CD4-positive, alpha-beta T cell (primary cell): ENCODE measurements at regions not wholly inside any gene's neighbourhood (a gene's known extent, or its start where the extent isn't known, plus 50 kb on each side); places are given as distances from the start of the nearest gene placed in this dataset.

Source experiments
- ATAC-seq: fragments of 200-7000 bp; cut with Tn5 transposase; one replicate; pipeline ENCODE4 v1.10.0; 2022; ENCODE audit warnings: mild to moderate bottlenecking; ENCODE audit not compliant: poor library complexity
- CTCF ChIA-PET: fragments of 350-600 bp; sonication (Branson Sonifier 250); formaldehyde crosslinking; loops from one replicate; lab custom pipeline; 2021; ENCODE audit warnings: antibody characterized with exemption, inconsistent platforms; lab: Charles Lee
- POLR2A ChIA-PET: fragments of 350-600 bp; sonication (Branson Sonifier 250); formaldehyde crosslinking; loops from one replicate; lab custom pipeline; 2021; ENCODE audit warnings: antibody characterized with exemption, inconsistent platforms; lab: Charles Lee
- DNase-seq, 14 experiments: peaks; one replicate each; pipeline ENCODE4 v3.0.0-alpha.2; 2013 to 2020; ENCODE audit warnings: mixed read lengths in 2 of 14
- H3K27ac ChIP-seq, 2 donors: one replicate each; pipeline versions ENCODE4 v1.5.1 to v1.7.0; 2013; ENCODE audit warnings: low read length in 2 of 2, low read depth in 1 of 2, mild to moderate bottlenecking in 1 of 2
- H3K27me3 ChIP-seq, 2 experiments: 1 replicate in 1 of 2; 2 replicates in 1 of 2; pipeline versions ENCODE4 v1.6.1 to v1.7.0; 2013; ENCODE audit warnings: low read length in 2 of 2, control low read depth in 1 of 2, mild to moderate bottlenecking in 1 of 2, moderate library complexity in 1 of 2; ENCODE audit not compliant: insufficient read depth in 2 of 2, control insufficient read depth in 1 of 2
- H3K36me3 ChIP-seq: one replicate; pipeline ENCODE4 v1.6.1; 2013; ENCODE audit warnings: low read length, control low read depth; ENCODE audit not compliant: insufficient read depth
- H3K4me1 ChIP-seq: one replicate; pipeline ENCODE4 v1.6.1; 2013; ENCODE audit warnings: low read length, control low read depth; ENCODE audit not compliant: insufficient read depth
- H3K4me3 ChIP-seq: one replicate; pipeline ENCODE4 v1.5.1; 2013; ENCODE audit warnings: mild to moderate bottlenecking, low read length, moderate library complexity
- H3K9me3 ChIP-seq, 2 experiments: 1 replicate in 1 of 2; 2 replicates in 1 of 2; pipeline versions ENCODE4 v1.6.1 to v1.7.0; 2013; ENCODE audit warnings: low read length in 2 of 2, mild to moderate bottlenecking in 2 of 2, control low read depth in 1 of 2, moderate library complexity in 1 of 2; ENCODE audit not compliant: control insufficient read depth in 1 of 2, insufficient read depth in 1 of 2
- H3K27ac Mint-ChIP-seq: one replicate; pipeline ENCODE4 v1.8.0; 2020; ENCODE audit warnings: mixed read lengths
- H3K27me3 Mint-ChIP-seq: one replicate; pipeline ENCODE4 v1.8.0; 2021; ENCODE audit warnings: mixed read lengths
- H3K36me3 Mint-ChIP-seq: one replicate; pipeline ENCODE4 v1.8.0; 2021; ENCODE audit warnings: low read depth, mixed read lengths
- H3K4me1 Mint-ChIP-seq: one replicate; pipeline ENCODE4 v1.8.0; 2021; ENCODE audit warnings: low read depth, mixed read lengths
- H3K4me3 Mint-ChIP-seq: one replicate; pipeline ENCODE4 v1.8.0; 2020; ENCODE audit warnings: mild to moderate bottlenecking, mixed read lengths
- H3K9me3 Mint-ChIP-seq: one replicate; pipeline ENCODE4 v1.8.0; 2020; ENCODE audit warnings: mixed read lengths
- CTCF ChIP-seq: fragments of 200-600 bp; IDR thresholded peaks from one replicate; pipeline ENCODE4 v1.8.0; 2022; ENCODE audit warnings: antibody characterized with exemption, mild to moderate bottlenecking
- intact Hi-C, 2 experiments: fragments of 100-400 bp; cut with DNase I in 1 of 2; cut with micrococcal nuclease in 1 of 2; formaldehyde crosslinking; loops; one replicate each; pipeline versions ENCODE4 v1.15.1 to v1.9.0; 2023 to 2025; cut with DNase I, micrococcal nuclease

- no peaks in the 10 kb centered on the region for H3K27me3 Mint-ChIP-seq
- no peaks in the 10 kb centered on the region for H3K4me1 Mint-ChIP-seq
- POLR2A ChIA-PET: no interaction called here
- CTCF ChIA-PET: no interaction called here
- TF ChIP-seq CTCF: no peak
- no peak for DNase-seq
- no peak overlapping the region for H3K4me3 Mint-ChIP-seq
- Histone ChIP-seq H3K27ac (no peak overlapping the region), H3K4me3 (no peak overlapping the region), H3K36me3 (no peaks in the 10 kb centered on the region), H3K27me3 (no peaks in the 10 kb centered on the region), H3K4me1 (no peaks in the 10 kb centered on the region), H3K9me3 (no peaks in the 10 kb centered on the region)
- ATAC-seq: no peak
- intact Hi-C loops: no loop called here
- H3K27ac Mint-ChIP-seq: no peak overlapping the region
- no peaks in the 10 kb centered on the region for H3K36me3 Mint-ChIP-seq
- peaks cover 2% of the 10 kb centered on the region for H3K9me3 Mint-ChIP-seq
Observed at GRCh38 chr4:125135652-125136051, 179.1 kb upstream of the FAT4 start.

DNA sequence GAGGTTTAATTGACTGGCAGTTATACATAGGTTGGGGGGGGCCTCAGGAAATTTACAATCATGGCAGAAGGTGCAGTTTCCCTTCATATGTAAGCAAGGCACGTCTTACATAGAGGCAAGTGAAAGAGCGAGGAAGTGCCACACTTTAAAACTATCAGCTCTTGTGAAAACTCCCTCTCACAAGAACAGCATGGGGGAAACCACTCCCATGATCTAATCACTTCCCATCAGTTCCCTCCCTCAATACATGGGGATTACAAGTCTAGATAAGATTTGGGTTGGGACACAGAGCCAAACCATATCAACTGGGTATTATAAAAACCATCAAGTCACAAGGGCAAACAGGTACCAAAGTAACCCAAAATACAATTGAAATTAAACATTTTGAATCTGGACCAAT is 182.0 kb upstream of the FAT4 start:
- Mint-ChIP-seq H3K27ac (no peak overlapping the region), H3K9me3 (peaks cover 3% of the 10 kb centered on the region), H3K27me3 (no peaks in the 10 kb centered on the region), H3K4me1 (no peaks in the 10 kb centered on the region), H3K36me3 (no peaks in the 10 kb centered on the region), H3K4me3 (no peak overlapping the region)
- DNase-seq (no peak), ATAC-seq (no peak)
- no peaks in the 10 kb centered on the region for H3K9me3 ChIP-seq
- no peaks in the 10 kb centered on the region for H3K27me3 ChIP-seq
- intact Hi-C loops: no loop called here
- H3K4me3 ChIP-seq: no peak overlapping the region
- ChIA-PET CTCF (no interaction called here), POLR2A (no interaction called here)
- H3K36me3 ChIP-seq: no peaks in the 10 kb centered on the region
- no peaks in the 10 kb centered on the region for H3K4me1 ChIP-seq
- no peak overlapping the region for H3K27ac ChIP-seq
- no peak for TF ChIP-seq CTCF

- H3K9me3 Mint-ChIP-seq: peaks cover 3% of the 10 kb centered on the region
- no peaks in the 10 kb centered on the region for H3K9me3 ChIP-seq
- no peaks in the 10 kb centered on the region for H3K36me3 ChIP-seq
- H3K27ac ChIP-seq: no peak overlapping the region
- H3K36me3 Mint-ChIP-seq: no peaks in the 10 kb centered on the region
- POLR2A ChIA-PET: no interaction called here
- intact Hi-C loops: no loop called here
- TF ChIP-seq CTCF: no peak
- DNase-seq (no peak), ATAC-seq (no peak)
- no peaks in the 10 kb centered on the region for H3K27me3 ChIP-seq
- CTCF ChIA-PET: no interaction called here
- no peak overlapping the region for H3K4me3 Mint-ChIP-seq
- no peak overlapping the region for H3K27ac Mint-ChIP-seq
- no peaks in the 10 kb centered on the region for H3K4me1 Mint-ChIP-seq
- H3K27me3 Mint-ChIP-seq: no peaks in the 10 kb centered on the region
- no peak overlapping the region for H3K4me3 ChIP-seq
- H3K4me1 ChIP-seq: no peaks in the 10 kb centered on the region
Observed at GRCh38 chr4:125131891-125132680, 182.7 kb upstream of the FAT4 start.
